ENCODE measurements at regions not wholly inside any gene's neighbourhood (a gene's known extent, or its start where the extent isn't known, plus 50 kb on each side); places are given as distances from the start of the nearest gene placed in this dataset.

GRCh38 chr3:81958972-81959640 lies 197.7 kb upstream of the GBE1 start:
- TF ChIP-seq CTCF (IDR thresholded peaks at IDR 0.05; ENCODE audit: insufficient read depth, low read length, missing control alignments): no peak
- CTCF ChIA-PET: interaction anchor here (0.7 kb wide), 1 partner anchor 48 kb away, joined by 3 read pairs; no protein-coding TSS in a partner anchor
- peak; percentile 3 for DNase-seq (ENCODE audit: low read depth, low spot score)
- no peak overlapping the region for H3K4me3 ChIP-seq (ENCODE audit: low read depth, low read length)
- POLR2A ChIA-PET: no interaction called here

- no peak for DNase-seq (ENCODE audit: low read depth, low spot score)
- POLR2A ChIA-PET: no interaction called here
- H3K4me3 ChIP-seq (ENCODE audit: low read depth, low read length): no peak overlapping the region
- CTCF ChIA-PET: no interaction called here
- no peak for TF ChIP-seq CTCF (IDR thresholded peaks at IDR 0.05; ENCODE audit: insufficient read depth, low read length, missing control alignments)
Observed at GRCh38 chr3:81955878-81956277, 194.4 kb upstream of the GBE1 start.

- DNase-seq (ENCODE audit: low read depth, low spot score): no peak
- ChIA-PET CTCF (interaction anchor here (1.5 kb wide), 1 partner anchor 42 kb away, joined by 3 read pairs; no protein-coding TSS in a partner anchor), POLR2A (no interaction called here)
- H3K4me3 ChIP-seq (ENCODE audit: low read depth, low read length): no peak overlapping the region
- no peak for TF ChIP-seq CTCF (IDR thresholded peaks at IDR 0.05; ENCODE audit: insufficient read depth, low read length, missing control alignments)
Observed at GRCh38 chr3:81953111-81953510, 191.7 kb upstream of the GBE1 start.

- CTCF ChIA-PET: no interaction called here
- H3K4me3 ChIP-seq (ENCODE audit: low read depth, low read length): no peak overlapping the region
- POLR2A ChIA-PET: no interaction called here
- no peak for TF ChIP-seq CTCF (IDR thresholded peaks at IDR 0.05; ENCODE audit: insufficient read depth, low read length, missing control alignments)
- DNase-seq (ENCODE audit: low read depth, low spot score): no peak
Observed at GRCh38 chr3:81952141-81952540, 190.7 kb upstream of the GBE1 start.

- ChIA-PET POLR2A (no interaction called here), CTCF (no interaction called here)
- DNase-seq (ENCODE audit: low read depth, low spot score): no peak
- H3K4me3 ChIP-seq (ENCODE audit: low read depth, low read length): no peak overlapping the region
- no peak for TF ChIP-seq CTCF (IDR thresholded peaks at IDR 0.05; ENCODE audit: insufficient read depth, low read length, missing control alignments)
Observed at GRCh38 chr3:81951636-81952035, 190.2 kb upstream of the GBE1 start.

GRCh38 chr3:81951106-81951505 lies 189.7 kb upstream of the GBE1 start:
- H3K4me3 ChIP-seq (ENCODE audit: low read depth, low read length): no peak overlapping the region
- ChIA-PET CTCF (no interaction called here), POLR2A (no interaction called here)
- TF ChIP-seq CTCF (IDR thresholded peaks at IDR 0.05; ENCODE audit: insufficient read depth, low read length, missing control alignments): no peak
- DNase-seq (ENCODE audit: low read depth, low spot score): no peak
